HG03039 (cell line): ENCODE measurements at regions not wholly inside any gene's neighbourhood (a gene's known extent, or its start where the extent isn't known, plus 50 kb on each side); places are given as distances from the start of the nearest gene placed in this dataset.
A peak's percentile ranks its signal among the peaks of the same experiment; 100 is the strongest.

Source experiments
- ATAC-seq: cut with Tn5 transposase; IDR thresholded peaks from one replicate; pipeline ENCODE4 v1.9.1; 2021; ENCODE audit warnings: mild to moderate bottlenecking, moderate library complexity; ENCODE audit not compliant: unreplicated experiment

GRCh38 chr2:162908567-162908966 lies 70.0 kb upstream of the KCNH7 start:
- no peak for ATAC-seq

- peak; percentile 96 for ATAC-seq
These were observed 52.2 kb upstream of the KCNH7 start for GRCh38 chr2:162890690-162891311.

DNA sequence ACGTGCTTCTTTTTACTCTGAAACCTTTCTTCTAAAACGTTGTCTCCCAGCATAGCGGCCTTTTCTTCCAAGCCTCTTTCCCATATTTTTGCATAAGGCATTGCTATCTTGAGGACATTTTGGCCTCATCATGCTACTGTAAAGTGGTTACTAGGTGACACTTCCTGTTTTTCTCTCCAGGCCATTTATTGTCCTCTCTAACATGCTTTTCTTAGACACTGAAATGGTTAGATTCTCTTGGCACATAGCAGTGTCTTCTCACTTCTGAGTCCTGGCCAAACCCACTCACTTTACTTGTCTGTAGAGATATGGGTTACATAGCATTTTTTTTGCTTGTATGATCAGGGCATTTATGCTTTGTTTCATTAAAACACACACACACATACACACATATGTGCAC lies 50.1 kb upstream of the KCNH7 start:
- ATAC-seq, result no peak
